NCI-H1436 treated with DMSO at 0.1 percent for 48 hours (cell line): ENCODE measurements at regions not wholly inside any gene's neighbourhood (a gene's known extent, or its start where the extent isn't known, plus 50 kb on each side); places are given as distances from the start of the nearest gene placed in this dataset.

Source experiments
- DNase-seq: peaks from one replicate; lab custom pipeline; 2025; lab: John Stamatoyannopoulos, UW

DNA sequence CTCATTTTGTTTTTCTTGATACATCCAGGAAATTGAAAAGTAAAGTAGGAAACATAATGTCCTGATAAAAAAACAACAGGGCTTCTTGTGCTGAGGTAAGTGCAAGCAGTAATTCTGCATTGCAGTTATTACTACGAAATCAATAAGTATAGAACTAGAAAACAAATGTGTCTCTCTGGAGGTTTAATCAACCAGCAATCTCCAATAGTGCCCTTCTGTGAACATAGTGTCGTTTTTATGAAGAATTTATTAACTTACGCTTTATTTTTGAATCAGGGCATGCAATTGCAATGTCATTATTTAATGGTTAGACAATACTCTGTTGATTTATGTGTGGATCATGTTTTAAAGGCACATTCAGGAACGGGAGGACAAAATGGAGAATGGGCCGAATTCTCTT lies 494.1 kb upstream of the NOVA1 start:
- no peak for DNase-seq

DNA sequence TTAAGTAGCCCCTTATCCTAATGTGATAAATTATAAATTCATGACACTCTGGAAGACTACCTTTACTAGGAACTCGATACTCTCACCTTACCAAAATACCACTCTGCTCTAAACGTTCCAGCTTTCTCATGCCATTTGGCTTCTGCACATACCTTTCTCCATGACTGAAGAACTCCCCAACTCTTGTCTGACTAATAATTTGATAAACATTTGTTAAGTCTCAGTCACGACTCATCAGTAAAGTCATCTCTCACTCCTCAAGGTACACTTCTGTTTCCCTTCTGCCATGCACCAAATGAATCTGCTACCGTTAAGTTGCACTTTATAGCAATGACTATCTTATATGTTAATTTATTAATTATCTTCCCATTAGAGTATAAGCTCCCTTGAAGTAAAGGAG lies 498.3 kb upstream of the NOVA1 start:
- DNase-seq, result no peak

DNA sequence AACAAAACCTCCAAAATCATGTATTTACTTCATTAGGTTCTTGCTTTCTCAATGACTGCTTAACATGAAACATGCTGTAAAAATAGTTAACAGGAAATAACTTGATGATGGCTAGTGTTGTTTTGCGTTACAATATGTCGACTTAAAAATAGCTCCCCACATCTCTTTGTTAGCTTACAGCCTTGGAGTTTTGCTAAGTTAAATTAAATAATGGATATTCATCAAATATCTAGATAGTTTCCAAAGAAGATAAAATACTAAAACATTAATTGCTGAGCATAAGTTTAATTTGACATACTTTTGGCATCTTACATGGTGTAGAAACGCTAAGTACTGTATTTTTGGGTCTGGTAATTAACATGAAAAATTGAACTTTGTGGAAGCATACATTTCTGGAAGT lies 500.6 kb upstream of the NOVA1 start:
- DNase-seq, result no peak

DNA sequence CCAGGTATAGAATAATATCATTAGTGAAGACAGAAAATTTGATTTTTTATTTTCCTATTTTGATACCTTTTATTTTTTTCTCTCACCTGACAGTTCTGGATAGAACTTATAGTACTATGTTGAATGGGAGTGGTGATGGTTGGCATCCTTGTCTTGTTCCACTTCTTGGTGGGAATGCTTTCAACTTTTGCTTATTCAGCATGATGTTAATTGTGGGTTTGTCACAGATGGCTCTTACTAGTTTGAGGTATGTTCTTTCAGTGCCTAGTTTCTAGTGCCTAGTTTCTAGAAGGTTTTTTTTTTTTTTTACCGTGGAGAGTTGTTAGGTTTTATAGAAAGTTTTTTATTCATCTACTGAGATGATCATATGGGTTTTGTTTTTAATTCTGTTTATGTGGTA lies 516.3 kb upstream of the NOVA1 start:
- no peak for DNase-seq

GRCh38 chr14:27123162-27123561 lies 525.3 kb upstream of the NOVA1 start:
- no peak for DNase-seq

- DNase-seq, result no peak
Measured at GRCh38 chr14:27127838-27128237, 530.0 kb upstream of the NOVA1 start.

GRCh38 chr14:27134200-27134599 lies 536.4 kb upstream of the NOVA1 start:
- no peak for DNase-seq

GRCh38 chr14:27145170-27145569 lies 547.3 kb upstream of the NOVA1 start:
- DNase-seq, result no peak

- DNase-seq, result no peak
Measured at GRCh38 chr14:27148143-27148542, 550.3 kb upstream of the NOVA1 start.

- no peak for DNase-seq
Measured at GRCh38 chr14:27164139-27164538, 566.3 kb upstream of the NOVA1 start.

- DNase-seq, result no peak
Measured at GRCh38 chr14:27175489-27175888, 577.7 kb upstream of the NOVA1 start.

DNA sequence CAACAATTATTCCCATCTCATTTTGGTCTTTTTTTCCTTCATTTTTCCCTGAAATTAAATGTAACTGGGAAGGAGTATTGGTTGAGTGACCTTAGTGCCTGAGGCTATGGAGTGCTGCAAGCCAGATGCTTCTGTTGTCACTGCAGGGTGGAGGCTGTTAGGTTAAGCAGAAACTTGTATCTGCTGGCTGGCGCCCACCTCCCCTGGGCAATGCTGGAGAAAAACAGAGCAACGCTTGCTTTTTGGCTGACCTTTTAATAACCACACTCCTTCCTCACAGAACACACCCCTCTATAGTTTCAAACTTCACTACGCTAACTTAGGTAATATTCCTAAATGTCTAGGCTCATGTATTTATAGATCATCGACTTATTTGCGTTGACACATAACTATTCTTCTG lies 583.5 kb upstream of the NOVA1 start:
- DNase-seq, result no peak

DNA sequence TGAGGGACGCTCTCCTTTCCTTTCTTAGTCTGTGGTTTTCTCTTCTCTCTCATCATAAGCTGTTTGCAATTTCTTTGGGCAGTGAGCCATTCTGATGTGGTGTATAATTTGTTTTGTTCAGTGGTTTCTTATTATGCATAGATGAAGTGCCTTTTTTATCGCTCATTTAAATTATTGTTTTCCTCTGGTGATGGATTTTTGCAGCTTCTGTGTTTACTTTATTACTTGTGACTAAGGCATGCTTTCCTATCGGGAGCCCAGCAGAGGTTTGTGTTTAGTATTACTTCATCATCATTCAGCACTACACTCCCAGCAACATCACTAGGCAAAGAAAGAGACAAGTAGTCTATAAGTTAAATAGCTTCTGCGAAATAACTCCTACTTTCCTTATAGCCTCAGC lies 586.6 kb upstream of the NOVA1 start:
- DNase-seq, result no peak

GRCh38 chr14:27186048-27186447 lies 588.2 kb upstream of the NOVA1 start:
- no peak for DNase-seq

DNA sequence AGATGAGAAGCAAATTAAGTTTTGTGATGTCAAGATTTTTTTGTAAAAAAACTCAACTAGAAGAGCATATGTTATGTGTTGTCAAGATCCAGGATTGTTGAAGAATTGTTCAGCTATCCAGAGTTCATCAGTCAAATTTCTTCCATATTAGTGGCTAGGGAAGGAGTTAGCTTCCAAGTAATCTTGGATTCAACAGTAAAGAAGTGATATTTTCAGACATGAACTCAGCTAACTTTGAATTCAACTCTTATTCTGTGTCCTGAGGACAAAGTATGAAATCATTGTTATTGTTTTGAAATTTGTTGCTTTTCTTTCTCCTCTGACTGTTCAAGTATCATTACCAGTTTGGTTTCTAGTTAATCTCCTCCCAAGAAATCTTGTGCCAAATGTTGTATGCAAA lies 589.3 kb upstream of the NOVA1 start:
- DNase-seq, result no peak

DNA sequence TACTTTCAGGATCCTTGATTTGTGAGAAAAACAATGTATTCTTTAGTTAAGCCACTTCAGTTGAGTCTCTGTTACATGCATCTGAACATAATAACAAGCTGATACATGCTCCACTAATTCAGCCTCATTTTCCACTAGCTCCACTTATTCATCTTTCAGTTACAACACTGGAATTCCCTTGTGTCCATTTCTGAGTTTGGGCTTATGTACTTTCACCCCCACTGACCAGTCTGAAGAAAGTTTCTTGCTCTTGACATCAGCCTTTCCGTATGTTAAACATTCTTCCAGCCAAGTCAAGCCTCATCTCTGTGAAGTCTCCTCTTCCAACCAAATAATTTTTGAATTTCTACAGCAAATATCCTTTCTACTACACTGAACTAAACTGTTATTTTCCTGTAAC lies 592.5 kb upstream of the NOVA1 start:
- DNase-seq, result no peak

DNA sequence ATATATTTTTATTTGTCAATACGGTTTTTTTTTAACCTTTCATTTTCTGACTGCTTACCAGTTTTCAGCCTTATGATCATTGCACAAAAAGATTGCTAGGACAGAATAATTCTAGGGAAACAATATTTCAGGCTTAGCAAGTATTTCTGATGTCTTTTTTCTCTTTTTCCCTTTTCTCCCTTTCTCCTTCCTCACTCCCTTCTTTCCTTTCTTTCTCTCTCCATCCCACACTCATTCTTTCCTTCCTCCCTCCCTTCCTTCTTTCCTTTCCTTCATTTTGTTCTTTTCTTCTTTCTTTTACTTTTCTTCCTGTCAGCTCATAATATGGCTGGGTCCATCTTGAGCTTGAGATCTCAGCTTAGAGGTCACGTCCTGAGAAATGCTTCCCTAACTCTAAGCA lies 601.4 kb upstream of the NOVA1 start:
- DNase-seq, result no peak

DNA sequence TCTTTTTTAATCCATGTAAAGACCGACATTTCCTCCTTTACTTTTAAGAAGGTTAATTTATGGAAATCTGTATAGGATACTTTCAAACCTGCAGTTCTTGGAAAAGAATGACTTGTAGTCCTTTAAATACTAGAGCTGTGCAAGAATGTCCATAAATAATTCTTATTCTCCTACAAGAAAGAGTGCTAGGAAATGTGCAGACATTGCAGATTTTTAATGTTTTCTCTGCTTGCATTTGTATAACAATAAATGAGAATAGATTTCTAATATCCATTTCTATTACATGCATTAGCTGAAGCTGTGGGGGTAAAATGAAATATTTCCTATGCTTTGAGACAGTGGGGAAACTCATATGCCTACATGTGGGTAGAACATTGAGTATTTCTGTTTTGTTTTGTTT lies 607.2 kb upstream of the NOVA1 start:
- DNase-seq, result no peak

DNA sequence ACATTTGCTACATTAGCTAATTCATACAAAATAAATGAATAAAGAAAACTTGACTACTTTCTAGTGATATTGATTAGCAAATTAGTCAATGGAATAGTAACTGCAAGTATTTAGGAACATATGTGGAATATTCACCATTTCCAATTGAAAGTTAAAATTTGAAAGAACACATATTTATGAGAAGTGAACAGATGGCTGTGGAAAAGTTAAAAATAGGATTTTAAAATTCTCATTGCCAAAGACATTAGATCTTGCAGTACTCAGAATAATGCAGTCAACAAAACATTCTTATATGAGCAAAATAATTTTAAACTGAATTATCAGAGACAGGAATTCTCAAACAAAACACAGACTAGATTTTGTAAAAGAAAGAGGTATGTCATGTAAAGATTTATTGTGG lies 613.9 kb upstream of the NOVA1 start:
- no peak for DNase-seq

DNA sequence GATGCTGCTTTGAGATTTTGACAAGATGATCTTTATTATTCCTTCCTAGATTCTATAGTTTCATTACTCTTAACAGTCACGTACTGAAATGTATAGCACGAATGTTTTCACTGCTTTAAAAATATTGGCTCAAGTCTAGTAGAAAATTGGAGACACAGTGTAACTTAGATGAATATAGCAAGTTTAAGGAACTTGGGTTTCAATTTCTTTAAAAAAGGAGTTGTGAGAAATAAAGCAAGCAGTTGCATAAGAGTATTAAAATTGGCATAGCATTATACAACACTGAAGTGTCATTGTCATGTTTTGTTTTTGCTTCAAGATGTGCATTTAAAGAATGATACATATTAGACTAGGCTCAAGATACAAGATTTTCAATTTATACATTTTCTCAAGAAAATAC lies 624.8 kb upstream of the NOVA1 start:
- no peak for DNase-seq

GRCh38 chr14:27223906-27224305 lies 626.1 kb upstream of the NOVA1 start:
- DNase-seq, result no peak

GRCh38 chr14:27228053-27228452 lies 630.2 kb upstream of the NOVA1 start:
- no peak for DNase-seq

DNA sequence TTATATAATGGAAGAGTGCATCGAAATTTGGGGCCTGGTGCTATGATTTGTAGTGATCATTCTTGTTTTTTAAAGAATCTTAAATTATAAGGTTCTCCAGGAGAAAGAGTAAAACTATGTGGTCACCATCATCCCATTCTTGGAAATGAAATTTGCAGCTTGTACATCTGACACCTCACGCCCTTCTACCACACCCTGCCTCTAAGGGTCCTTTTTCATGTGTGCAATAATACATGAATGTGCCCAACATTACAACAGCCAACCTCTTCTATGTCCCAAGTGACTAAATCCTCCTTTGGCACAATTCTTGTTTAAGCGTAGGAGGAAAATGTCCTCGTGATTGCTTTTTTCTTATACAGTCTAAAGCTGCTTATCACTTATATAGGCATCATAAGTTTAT lies 636.5 kb upstream of the NOVA1 start:
- DNase-seq, result no peak

GRCh38 chr14:27236601-27237000 lies 638.8 kb upstream of the NOVA1 start:
- DNase-seq, result no peak

DNA sequence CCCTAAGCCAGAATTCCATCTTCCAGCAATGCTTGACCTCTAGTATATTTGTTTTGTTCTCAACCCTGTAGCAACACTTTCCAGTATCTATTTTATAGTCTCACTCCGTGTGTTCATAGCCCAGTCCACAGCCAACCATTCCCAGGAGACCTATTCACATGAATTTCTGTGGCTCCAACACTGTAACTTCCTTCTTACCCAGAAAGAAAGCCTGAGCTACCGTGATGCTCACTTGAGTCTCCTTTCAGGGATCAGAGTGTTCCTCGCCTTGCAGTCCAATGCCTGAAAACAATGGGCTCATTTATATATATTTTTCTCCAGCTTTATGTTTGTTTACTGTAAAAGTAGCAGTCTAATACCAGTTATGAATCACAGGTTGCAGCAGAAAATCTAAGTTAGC lies 645.0 kb upstream of the NOVA1 start:
- DNase-seq, result no peak
